ENCODE measurements at regions not wholly inside any gene's neighbourhood (a gene's known extent, or its start where the extent isn't known, plus 50 kb on each side); places are given as distances from the start of the nearest gene placed in this dataset.

GRCh38 chr11:81421251-81421860, 1312.3 kb downstream of the FAM181B start:
- Histone ChIP-seq H4K91ac (ENCODE audit: low read depth, low read length) (no peak overlapping the region), H2BK5ac (ENCODE audit: low read depth, low read length, poor library complexity) (no peak overlapping the region), H2BK12ac (ENCODE audit: low read length) (no peak overlapping the region), H3K4me3 (ENCODE audit: low read depth, low read length) (no peak overlapping the region), H4K12ac (ENCODE audit: low read depth, low read length) (no peak overlapping the region), H3K4ac (ENCODE audit: low read depth, low read length) (no peak overlapping the region), H3K9me3 (ENCODE audit: insufficient read depth, low read depth, low read length) (no peaks in the 10 kb centered on the region), H3K79me1 (ENCODE audit: low read length) (no peaks in the 10 kb centered on the region), H3K4me1 (ENCODE audit: control insufficient read depth in 1 of 2, insufficient read depth in 2 of 2, low read length in 2 of 2) (no peaks in the 10 kb centered on the region), H2BK120ac (ENCODE audit: insufficient read depth, low read length, poor library complexity) (no peak overlapping the region), H3K18ac (ENCODE audit: low read length) (no peak overlapping the region), H3K23ac (ENCODE audit: low read length) (no peak overlapping the region), H2AFZ (ENCODE audit: insufficient read depth, low read length, poor library complexity) (no peak overlapping the region), H3K79me2 (ENCODE audit: control insufficient read depth, insufficient read depth, low read length, poor library complexity) (no peaks in the 10 kb centered on the region), H3K36me3 (ENCODE audit: control insufficient read depth in 1 of 2, insufficient read depth in 2 of 2, low read length in 2 of 2) (no peaks in the 10 kb centered on the region), H2AK5ac (ENCODE audit: low read length) (no peak overlapping the region), H3K14ac (ENCODE audit: low read length) (no peak overlapping the region), H3K27me3 (ENCODE audit: insufficient read depth, low read length) (no peaks in the 10 kb centered on the region), H3K27ac (ENCODE audit: low read depth, low read length) (no peak overlapping the region), H3K9ac (ENCODE audit: low read length) (no peak overlapping the region), H4K8ac (ENCODE audit: low read depth, low read length) (peak overlapping the region; percentile 19), H3K4me2 (ENCODE audit: low read length) (no peak overlapping the region)
- WGBS (ENCODE audit: extremely low coverage, insufficient coverage, insufficient read length), result no CpG with 5 or more reads among the region's 18 CpGs
- DNase-seq, result no peak

DNA sequence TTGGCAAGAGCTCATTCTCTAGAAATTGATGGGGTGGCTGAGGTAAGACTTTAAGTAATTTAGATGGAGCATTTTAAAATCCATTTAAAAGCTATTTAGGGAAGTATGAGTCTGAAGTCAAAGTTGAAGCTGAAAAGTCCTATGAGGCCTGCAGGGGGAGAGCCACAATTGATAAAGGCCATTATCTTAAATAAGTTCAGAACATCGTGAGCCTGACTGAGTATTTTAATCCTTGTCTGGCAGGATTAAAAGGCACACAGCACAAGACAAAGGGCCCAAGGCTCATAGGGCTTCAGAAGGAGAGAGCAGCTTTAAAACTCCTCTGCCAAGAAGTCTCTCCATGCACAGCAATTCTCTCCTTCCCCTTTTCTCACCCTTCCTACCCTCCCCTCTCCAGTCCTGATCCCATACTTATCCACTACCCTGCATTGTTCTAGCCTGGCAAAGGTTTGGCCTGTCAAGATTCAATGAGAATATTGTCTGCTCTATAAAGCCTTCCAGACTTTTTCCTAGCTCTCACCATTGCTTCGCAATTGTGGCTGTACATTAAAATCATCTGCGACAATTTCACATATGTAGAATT, 1312.9 kb downstream of the FAM181B start:
- Histone ChIP-seq H2BK120ac (ENCODE audit: insufficient read depth, low read length, poor library complexity) (no peak overlapping the region), H3K27me3 (ENCODE audit: insufficient read depth, low read length) (no peaks in the 10 kb centered on the region), H4K12ac (ENCODE audit: low read depth, low read length) (no peak overlapping the region), H3K4ac (ENCODE audit: low read depth, low read length) (no peak overlapping the region), H3K79me1 (ENCODE audit: low read length) (no peaks in the 10 kb centered on the region), H2BK12ac (ENCODE audit: low read length) (no peak overlapping the region), H2AFZ (ENCODE audit: insufficient read depth, low read length, poor library complexity) (no peak overlapping the region), H3K9ac (ENCODE audit: low read length) (no peak overlapping the region), H3K79me2 (ENCODE audit: control insufficient read depth, insufficient read depth, low read length, poor library complexity) (no peaks in the 10 kb centered on the region), H2BK5ac (ENCODE audit: low read depth, low read length, poor library complexity) (no peak overlapping the region), H3K18ac (ENCODE audit: low read length) (no peak overlapping the region), H3K4me1 (ENCODE audit: control insufficient read depth in 1 of 2, insufficient read depth in 2 of 2, low read length in 2 of 2) (no peaks in the 10 kb centered on the region), H3K4me2 (ENCODE audit: low read length) (no peak overlapping the region), H4K8ac (ENCODE audit: low read depth, low read length) (no peak overlapping the region), H3K4me3 (ENCODE audit: low read depth, low read length) (no peak overlapping the region), H4K91ac (ENCODE audit: low read depth, low read length) (no peak overlapping the region), H3K9me3 (ENCODE audit: insufficient read depth, low read depth, low read length) (no peaks in the 10 kb centered on the region), H3K23ac (ENCODE audit: low read length) (no peak overlapping the region), H3K27ac (ENCODE audit: low read depth, low read length) (no peak overlapping the region), H2AK5ac (ENCODE audit: low read length) (no peak overlapping the region), H3K14ac (ENCODE audit: low read length) (no peak overlapping the region), H3K36me3 (ENCODE audit: control insufficient read depth in 1 of 2, insufficient read depth in 2 of 2, low read length in 2 of 2) (no peaks in the 10 kb centered on the region)
- no peak for DNase-seq
- WGBS (ENCODE audit: extremely low coverage, insufficient coverage, insufficient read length), result no CpG with 5 or more reads among the region's 3 CpGs

DNA sequence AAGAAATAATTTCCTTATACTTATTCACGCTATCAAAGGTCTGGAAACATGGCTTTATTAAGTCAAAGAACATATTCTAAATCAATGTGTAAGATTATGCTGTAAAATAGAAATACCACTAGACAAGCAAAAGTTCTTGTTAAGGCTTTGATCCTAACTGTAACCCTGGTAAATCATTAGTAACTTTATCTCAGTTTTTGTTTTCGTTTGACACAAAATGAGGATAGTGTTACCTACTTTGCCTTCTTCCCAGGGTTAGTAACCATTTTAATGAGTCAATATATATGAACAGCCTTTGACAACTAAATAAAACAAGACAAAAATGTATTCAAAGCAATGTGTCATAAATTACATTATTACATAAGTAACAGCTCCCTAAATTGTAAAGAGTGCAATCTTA, 1336.3 kb downstream of the FAM181B start:
- Histone ChIP-seq H3K27ac (ENCODE audit: low read depth, low read length) (no peak overlapping the region), H3K4me1 (ENCODE audit: control insufficient read depth in 1 of 2, insufficient read depth in 2 of 2, low read length in 2 of 2) (no peaks in the 10 kb centered on the region), H3K79me2 (ENCODE audit: control insufficient read depth, insufficient read depth, low read length, poor library complexity) (no peaks in the 10 kb centered on the region), H3K79me1 (ENCODE audit: low read length) (no peaks in the 10 kb centered on the region), H4K12ac (ENCODE audit: low read depth, low read length) (no peak overlapping the region), H2BK5ac (ENCODE audit: low read depth, low read length, poor library complexity) (no peak overlapping the region), H3K4me3 (ENCODE audit: low read depth, low read length) (no peak overlapping the region), H3K9ac (ENCODE audit: low read length) (no peak overlapping the region), H3K18ac (ENCODE audit: low read length) (no peak overlapping the region), H3K36me3 (ENCODE audit: control insufficient read depth in 1 of 2, insufficient read depth in 2 of 2, low read length in 2 of 2) (no peaks in the 10 kb centered on the region), H4K8ac (ENCODE audit: low read depth, low read length) (no peak overlapping the region), H3K23ac (ENCODE audit: low read length) (no peak overlapping the region), H3K27me3 (ENCODE audit: insufficient read depth, low read length) (no peaks in the 10 kb centered on the region), H2BK120ac (ENCODE audit: insufficient read depth, low read length, poor library complexity) (no peak overlapping the region), H2AK5ac (ENCODE audit: low read length) (no peak overlapping the region), H2BK12ac (ENCODE audit: low read length) (no peak overlapping the region), H3K4me2 (ENCODE audit: low read length) (no peak overlapping the region), H3K14ac (ENCODE audit: low read length) (no peak overlapping the region), H4K91ac (ENCODE audit: low read depth, low read length) (no peak overlapping the region), H3K4ac (ENCODE audit: low read depth, low read length) (no peak overlapping the region), H3K9me3 (ENCODE audit: insufficient read depth, low read depth, low read length) (no peaks in the 10 kb centered on the region), H2AFZ (ENCODE audit: insufficient read depth, low read length, poor library complexity) (no peak overlapping the region)
- WGBS (ENCODE audit: extremely low coverage, insufficient coverage, insufficient read length), result no CpG with 5 or more reads among the region's 2 CpGs
- DNase-seq, result no peak

DNA sequence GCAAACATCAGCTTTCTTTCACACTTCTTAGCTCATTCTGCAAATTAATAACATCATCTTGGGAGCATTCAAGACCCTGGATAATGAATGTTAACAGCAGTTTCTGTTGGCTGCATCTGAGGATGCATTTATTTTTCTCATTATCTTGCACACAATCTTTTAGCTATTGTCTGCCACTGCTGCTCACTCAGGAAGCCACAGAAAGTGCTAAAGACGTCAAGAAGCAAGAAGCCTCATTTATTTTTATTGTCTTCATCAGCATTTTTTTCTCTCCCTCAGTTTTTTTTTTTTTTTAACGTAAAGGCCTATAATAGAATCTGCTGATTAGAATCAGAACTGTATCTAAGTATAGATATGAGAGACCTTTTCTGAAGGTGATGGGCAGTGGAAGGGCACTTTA, 1339.4 kb downstream of the FAM181B start:
- H3K4ac ChIP-seq (ENCODE audit: low read depth, low read length), result no peak overlapping the region
- H4K91ac ChIP-seq (ENCODE audit: low read depth, low read length), result no peak overlapping the region
- H3K4me3 ChIP-seq (ENCODE audit: low read depth, low read length), result no peak overlapping the region
- no CpG with 5 or more reads among the region's 2 CpGs for WGBS (ENCODE audit: extremely low coverage, insufficient coverage, insufficient read length)
- H4K12ac ChIP-seq (ENCODE audit: low read depth, low read length), result no peak overlapping the region
- no peak overlapping the region for H2AFZ ChIP-seq (ENCODE audit: insufficient read depth, low read length, poor library complexity)
- H2BK120ac ChIP-seq (ENCODE audit: insufficient read depth, low read length, poor library complexity), result no peak overlapping the region
- H2BK5ac ChIP-seq (ENCODE audit: low read depth, low read length, poor library complexity), result no peak overlapping the region
- H3K18ac ChIP-seq (ENCODE audit: low read length), result no peak overlapping the region
- no peaks in the 10 kb centered on the region for H3K36me3 ChIP-seq (ENCODE audit: control insufficient read depth in 1 of 2, insufficient read depth in 2 of 2, low read length in 2 of 2)
- no peak overlapping the region for H3K9ac ChIP-seq (ENCODE audit: low read length)
- H2BK12ac ChIP-seq (ENCODE audit: low read length), result no peak overlapping the region
- H2AK5ac ChIP-seq (ENCODE audit: low read length), result no peak overlapping the region
- no peaks in the 10 kb centered on the region for H3K27me3 ChIP-seq (ENCODE audit: insufficient read depth, low read length)
- no peak overlapping the region for H3K23ac ChIP-seq (ENCODE audit: low read length)
- no peaks in the 10 kb centered on the region for H3K9me3 ChIP-seq (ENCODE audit: insufficient read depth, low read depth, low read length)
- no peak overlapping the region for H3K4me2 ChIP-seq (ENCODE audit: low read length)
- no peak overlapping the region for H4K8ac ChIP-seq (ENCODE audit: low read depth, low read length)
- H3K79me2 ChIP-seq (ENCODE audit: control insufficient read depth, insufficient read depth, low read length, poor library complexity), result no peaks in the 10 kb centered on the region
- H3K79me1 ChIP-seq (ENCODE audit: low read length), result no peaks in the 10 kb centered on the region
- H3K27ac ChIP-seq (ENCODE audit: low read depth, low read length), result no peak overlapping the region
- DNase-seq, result no peak
- no peaks in the 10 kb centered on the region for H3K4me1 ChIP-seq (ENCODE audit: control insufficient read depth in 1 of 2, insufficient read depth in 2 of 2, low read length in 2 of 2)
- no peak overlapping the region for H3K14ac ChIP-seq (ENCODE audit: low read length)

Data from trophoblast cell (in vitro differentiated cells and primary cell).